GM21360 (cell line): ENCODE measurements at regions not wholly inside any gene's neighbourhood (a gene's known extent, or its start where the extent isn't known, plus 50 kb on each side); places are given as distances from the start of the nearest gene placed in this dataset.

Experiments used
- ATAC-seq: cut with Tn5 transposase; IDR thresholded peaks from one replicate; pipeline ENCODE4 v1.9.1; 2021; ENCODE audit warnings: mild to moderate bottlenecking, moderate library complexity; ENCODE audit not compliant: unreplicated experiment

- no peak for ATAC-seq
These were observed 65.6 kb upstream of the POLG start for GRCh38 chr15:89400116-89400781.

DNA sequence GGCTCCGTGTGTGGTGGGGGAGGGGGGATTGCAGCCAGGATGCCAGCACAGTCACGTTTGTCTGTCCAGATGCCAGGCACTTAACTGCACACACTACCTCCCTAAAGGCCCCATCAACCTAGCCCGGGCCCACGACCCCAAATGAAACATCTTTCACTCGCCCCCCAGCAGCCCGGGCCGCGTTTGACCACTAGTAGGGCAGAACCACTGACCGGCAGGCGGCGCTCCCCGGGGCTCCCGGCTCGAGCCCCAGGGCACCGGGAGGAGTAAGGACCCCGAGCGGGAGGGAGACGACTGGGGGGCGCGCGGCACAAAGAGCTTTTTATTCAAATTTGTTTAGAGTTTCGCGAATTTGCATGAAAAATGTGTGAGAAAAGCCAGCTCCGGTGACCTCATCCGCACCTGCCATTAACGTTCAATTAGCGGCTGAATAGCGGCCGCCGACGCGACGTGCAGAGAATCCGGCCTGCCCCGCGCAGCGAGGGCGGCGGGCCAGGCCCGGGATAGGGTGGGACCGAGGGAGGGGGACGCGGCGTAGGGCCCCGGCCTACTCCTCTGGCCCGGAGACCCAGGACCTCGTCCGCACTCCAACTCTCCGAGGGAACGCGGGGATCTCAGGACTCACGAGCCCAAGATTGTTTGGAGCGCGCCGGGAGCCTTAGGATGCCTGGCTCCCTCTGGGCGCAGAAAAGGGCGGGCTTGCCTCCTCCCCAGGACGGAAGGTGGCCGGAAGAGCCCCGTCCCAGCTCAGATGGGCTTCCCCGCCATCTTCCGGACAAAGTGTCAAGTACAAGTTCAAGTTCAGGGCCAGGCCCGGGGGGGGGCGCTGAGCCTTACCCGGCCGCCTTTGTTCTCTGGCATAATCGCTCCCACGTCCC lies 64.9 kb upstream of the POLG start:
- ATAC-seq: no peak

GRCh38 chr15:89398896-89399237 lies 64.2 kb upstream of the POLG start:
- ATAC-seq: no peak

- no peak for ATAC-seq
These were observed 63.0 kb upstream of the POLG start for GRCh38 chr15:89397653-89398023.

- no peak for ATAC-seq
These were observed 62.4 kb upstream of the POLG start for GRCh38 chr15:89396723-89397652.

DNA sequence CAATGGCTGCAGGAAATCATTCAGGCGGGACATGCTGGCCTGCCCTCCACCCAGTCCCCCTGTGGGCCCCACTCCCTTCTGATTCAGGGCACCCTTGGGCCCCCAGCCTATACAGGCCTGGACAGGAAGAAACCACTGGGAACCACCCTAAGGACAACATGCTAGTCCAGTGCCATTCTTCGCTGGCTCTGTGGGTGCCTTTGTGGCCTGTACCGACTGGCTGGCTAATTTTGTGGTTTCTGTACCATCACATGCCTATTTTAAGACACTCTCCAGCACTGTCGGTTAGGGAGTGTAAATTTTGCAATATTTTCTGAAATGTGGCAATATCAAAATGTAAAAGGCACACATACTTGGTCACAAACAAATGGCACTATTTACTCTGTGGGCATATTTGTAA lies 61.4 kb upstream of the POLG start:
- no peak for ATAC-seq

- ATAC-seq: no peak
These were observed 60.8 kb upstream of the POLG start for GRCh38 chr15:89395461-89395871.

DNA sequence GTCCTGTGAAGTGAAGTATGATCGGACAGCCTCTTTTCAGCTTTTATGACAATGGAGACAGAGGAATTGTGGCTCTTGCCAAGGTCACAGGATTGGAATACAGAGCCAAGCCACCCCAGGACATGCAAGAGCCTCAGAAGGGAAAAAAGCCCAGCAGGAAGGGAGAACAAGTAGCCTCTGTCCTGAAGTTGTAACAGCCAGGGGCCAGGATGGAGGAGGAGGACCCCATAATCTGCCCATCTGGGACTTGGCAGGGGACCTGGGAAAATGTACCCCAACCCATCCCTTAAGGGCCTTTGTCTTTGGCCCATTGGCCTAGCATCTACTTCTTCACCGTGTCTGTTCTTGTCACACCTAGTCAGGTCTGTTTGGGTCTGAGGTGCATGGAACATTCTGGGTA lies 60.4 kb upstream of the POLG start:
- ATAC-seq: no peak

DNA sequence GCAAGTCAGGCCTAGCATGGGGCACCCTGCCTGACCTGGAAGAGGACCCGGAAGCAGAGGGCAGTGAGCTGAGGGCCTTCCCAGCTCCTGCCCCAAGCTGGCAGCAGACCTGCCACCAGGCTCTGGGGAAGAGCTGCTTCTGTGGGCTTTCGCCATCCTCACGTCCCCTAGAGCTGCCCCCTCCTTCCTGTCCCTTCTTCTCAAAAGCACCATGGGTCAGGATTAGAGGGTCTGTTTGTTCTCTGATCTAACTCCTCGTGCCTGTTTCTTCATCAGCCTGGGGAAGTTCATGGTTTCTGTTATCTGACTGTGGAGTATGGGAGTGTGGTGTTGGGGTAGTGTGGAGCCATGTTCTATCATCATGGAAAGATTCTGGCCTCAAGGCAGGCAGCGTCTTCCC lies 58.4 kb upstream of the POLG start:
- ATAC-seq: no peak

DNA sequence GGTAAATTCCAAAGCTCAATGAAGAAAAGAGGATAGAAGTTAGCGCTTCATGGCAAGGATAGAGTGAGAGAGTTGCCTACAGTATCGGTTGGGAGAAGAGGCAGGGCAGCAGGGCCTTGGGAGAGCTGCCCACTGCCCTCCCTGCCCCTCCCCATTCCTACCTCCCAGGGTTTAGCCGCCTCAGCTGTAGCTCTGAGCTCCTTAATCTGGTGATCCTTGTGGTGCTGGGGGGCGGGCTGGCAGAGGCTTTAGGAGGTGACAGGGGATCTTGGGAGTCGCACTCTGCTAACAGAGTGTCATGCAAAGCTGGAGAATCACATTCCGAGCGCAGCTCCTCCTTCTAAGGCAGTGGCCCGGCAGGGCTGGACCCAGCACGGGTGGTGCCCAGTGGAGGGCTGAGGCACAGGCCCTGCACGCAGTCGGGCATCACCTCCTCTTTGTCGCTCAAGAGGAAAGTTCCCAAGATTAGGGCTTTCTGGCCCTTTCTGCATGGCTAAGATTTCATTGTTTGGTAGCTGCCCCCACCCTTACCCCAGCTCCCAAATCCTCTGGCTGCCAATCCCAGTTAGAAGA lies 57.1 kb upstream of the POLG start:
- ATAC-seq: no peak

DNA sequence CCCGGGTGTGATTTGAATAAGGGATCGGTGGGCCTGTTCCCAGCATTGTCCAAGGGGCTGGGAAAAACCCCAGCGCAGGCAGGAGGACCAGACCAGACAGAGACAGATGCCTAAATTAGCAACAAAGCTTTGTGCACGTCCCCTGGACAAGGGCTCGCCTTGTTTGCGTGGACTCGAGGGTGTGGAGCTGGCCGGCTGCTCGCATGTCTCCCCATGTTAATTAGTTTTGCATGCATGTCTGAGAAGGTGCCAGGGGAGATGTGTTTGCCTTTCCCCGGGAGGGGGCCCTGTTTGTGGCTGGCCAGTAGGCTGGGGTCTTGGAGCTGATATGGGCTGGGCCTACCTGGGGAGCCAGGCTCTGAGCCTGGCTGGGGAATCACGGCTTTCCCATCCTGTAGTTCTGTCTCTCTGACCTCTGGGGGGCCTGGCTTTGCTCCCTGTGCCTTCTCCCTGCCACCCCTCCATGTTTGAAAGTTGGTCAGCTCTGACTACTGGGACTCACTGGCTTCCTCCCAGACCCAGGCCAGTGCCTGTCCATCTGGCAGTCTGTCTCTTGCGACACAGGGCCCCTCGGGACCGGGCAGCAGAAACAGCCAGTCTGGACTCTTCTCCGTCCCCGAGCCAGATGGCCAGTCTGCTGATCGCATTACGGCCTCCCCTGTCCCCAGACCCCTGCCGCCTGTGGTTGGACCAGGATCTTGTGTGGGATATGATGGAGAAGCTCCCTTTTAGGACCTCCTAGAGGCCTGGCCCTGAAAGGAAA lies 55.4 kb upstream of the POLG start:
- ATAC-seq: no peak

DNA sequence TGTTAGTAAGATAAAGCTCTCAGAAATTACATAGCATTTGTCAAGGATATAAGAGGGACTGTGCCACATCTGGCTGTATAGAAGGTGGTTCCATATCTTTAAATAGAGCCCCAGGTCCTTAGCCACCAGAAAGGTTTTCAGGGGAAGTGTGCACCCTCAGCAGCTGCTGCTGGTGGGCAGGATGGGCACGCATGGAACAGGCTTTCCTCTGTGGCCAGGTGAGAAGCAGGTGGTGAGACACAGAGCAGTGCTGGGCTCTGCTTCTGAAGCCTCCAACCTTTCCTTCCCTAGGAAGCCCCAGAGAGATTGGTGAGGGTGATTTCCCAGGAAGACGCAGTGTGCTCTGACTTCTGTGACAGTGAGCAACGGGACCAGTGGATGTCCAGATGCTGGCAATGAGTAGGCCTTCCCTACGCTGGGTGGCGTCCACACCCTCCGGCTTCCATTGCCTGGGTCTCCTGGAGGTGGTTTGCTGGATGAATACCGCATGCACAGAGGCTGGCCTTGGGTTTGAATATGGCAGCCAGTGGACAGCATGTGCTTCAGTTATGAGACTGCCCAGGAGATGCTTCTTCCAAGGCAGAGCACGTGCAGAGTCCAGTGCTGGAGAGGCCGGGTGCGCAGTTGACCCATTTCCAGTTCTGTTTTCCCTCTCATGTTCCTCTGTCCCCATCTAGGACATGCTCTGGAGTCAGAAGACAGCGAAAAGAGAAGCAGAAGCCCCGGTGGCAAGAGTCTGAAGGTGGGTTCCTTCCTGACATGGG lies 52.7 kb upstream of the POLG start:
- ATAC-seq: no peak

GRCh38 chr15:89385596-89386331 lies 51.1 kb upstream of the POLG start:
- no peak for ATAC-seq
